Brain microvascular endothelial cell (primary cell): ENCODE measurements at regions not wholly inside any gene's neighbourhood (a gene's known extent, or its start where the extent isn't known, plus 50 kb on each side); places are given as distances from the start of the nearest gene placed in this dataset.

Experiments
- DNase-seq: peaks from one replicate; pipeline ENCODE4 v3.0.0-alpha.2; 2020
- H3K27ac ChIP-seq: fragments of 250-450 bp; sonication (Bioruptor Pico); 2 replicates; pipeline ENCODE4 v1.5.1; 2020; ENCODE audit warnings: mild to moderate bottlenecking, moderate library complexity
- H3K27me3 ChIP-seq: fragments of 250-450 bp; sonication (Bioruptor Pico); replicated peaks from 2 replicates; pipeline ENCODE4 v1.5.1; 2020; ENCODE audit warnings: mild to moderate bottlenecking
- H3K36me3 ChIP-seq: fragments of 250-450 bp; sonication (Bioruptor Pico); replicated peaks from 2 replicates; pipeline ENCODE4 v1.5.1; 2020; ENCODE audit warnings: mild to moderate bottlenecking
- H3K4me3 ChIP-seq: 2 replicates; pipeline ENCODE4 v1.5.1; 2011; ENCODE audit warnings: low read depth, mild to moderate bottlenecking, control low read depth, low read length, moderate library complexity
- in situ Hi-C: cut with HindIII; loops from 2 replicates; pipeline ENCODE4 v1.10.0; 2017; ENCODE audit warnings: low sequenced_read_pairs, low pct_ligation_motif_present
- TF ChIP-seq, protein P1 (sequence below): IDR thresholded peaks from 2 replicates; pipeline ENCODE4 v1.5.1; 2011; ENCODE audit warnings: low read depth, mild to moderate bottlenecking, moderate library complexity, low read length, control low read depth, inconsistent platforms; ENCODE audit errors: missing control alignments

GRCh38 chr2:48113767-48114166, 200.7 kb upstream of the FOXN2 start:
- no peak overlapping the region for H3K27ac ChIP-seq
- in situ Hi-C loops = no loop called here
- TF ChIP-seq, protein P1, sequence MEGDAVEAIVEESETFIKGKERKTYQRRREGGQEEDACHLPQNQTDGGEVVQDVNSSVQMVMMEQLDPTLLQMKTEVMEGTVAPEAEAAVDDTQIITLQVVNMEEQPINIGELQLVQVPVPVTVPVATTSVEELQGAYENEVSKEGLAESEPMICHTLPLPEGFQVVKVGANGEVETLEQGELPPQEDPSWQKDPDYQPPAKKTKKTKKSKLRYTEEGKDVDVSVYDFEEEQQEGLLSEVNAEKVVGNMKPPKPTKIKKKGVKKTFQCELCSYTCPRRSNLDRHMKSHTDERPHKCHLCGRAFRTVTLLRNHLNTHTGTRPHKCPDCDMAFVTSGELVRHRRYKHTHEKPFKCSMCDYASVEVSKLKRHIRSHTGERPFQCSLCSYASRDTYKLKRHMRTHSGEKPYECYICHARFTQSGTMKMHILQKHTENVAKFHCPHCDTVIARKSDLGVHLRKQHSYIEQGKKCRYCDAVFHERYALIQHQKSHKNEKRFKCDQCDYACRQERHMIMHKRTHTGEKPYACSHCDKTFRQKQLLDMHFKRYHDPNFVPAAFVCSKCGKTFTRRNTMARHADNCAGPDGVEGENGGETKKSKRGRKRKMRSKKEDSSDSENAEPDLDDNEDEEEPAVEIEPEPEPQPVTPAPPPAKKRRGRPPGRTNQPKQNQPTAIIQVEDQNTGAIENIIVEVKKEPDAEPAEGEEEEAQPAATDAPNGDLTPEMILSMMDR = no peak
- H3K4me3 ChIP-seq = no peak overlapping the region
- no peaks in the 10 kb centered on the region for H3K27me3 ChIP-seq
- no peak for DNase-seq
- H3K36me3 ChIP-seq = no peaks in the 10 kb centered on the region

DNA sequence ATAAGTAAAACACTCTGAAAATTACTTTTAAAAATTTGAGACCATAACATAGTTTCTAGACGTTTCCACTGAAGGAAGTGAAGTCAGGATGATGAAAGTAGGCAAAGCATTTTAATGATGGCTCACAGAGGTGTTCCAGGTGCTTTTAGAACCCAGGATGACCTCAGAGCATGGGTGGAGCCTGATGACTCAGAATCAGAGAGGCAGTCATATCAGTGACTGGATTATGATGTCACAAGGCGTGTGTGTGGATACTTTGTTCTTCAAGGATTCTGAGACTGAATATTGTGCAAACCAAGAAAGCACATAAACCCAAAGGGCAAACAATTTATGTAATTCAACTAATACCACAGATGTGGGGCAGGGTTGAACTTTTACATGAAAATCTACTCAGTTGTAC, 200.2 kb upstream of the FOXN2 start:
- in situ Hi-C loops = no loop called here
- DNase-seq = peak; percentile 63
- TF ChIP-seq, protein P1 = no peak
- no peaks in the 10 kb centered on the region for H3K36me3 ChIP-seq
- H3K27me3 ChIP-seq = no peaks in the 10 kb centered on the region
- H3K4me3 ChIP-seq = no peak overlapping the region
- no peak overlapping the region for H3K27ac ChIP-seq

GRCh38 chr2:48116497-48116896, 198.0 kb upstream of the FOXN2 start:
- H3K4me3 ChIP-seq = no peak overlapping the region
- H3K36me3 ChIP-seq = no peaks in the 10 kb centered on the region
- in situ Hi-C loops = no loop called here
- TF ChIP-seq, protein P1 = no peak
- H3K27me3 ChIP-seq = no peaks in the 10 kb centered on the region
- H3K27ac ChIP-seq = no peak overlapping the region
- DNase-seq = no peak

DNA sequence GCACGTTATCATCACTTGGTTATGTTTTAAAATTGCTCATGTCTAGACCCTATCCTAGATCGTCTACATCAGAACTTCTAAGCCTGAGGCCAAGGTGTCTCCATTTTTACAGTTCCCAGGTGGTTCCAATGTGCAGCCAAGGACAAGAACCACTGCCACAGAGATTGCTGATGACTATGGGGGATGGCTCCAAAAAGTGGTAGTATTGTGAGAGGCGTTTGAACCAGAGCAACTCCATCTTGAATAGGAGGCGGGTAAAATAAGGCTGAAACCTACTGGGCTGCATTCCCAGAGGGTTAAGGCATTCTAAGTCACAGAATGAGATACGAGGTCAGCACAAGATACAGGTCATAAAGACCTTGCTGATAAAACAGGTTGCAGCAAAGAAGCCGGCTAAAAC, 195.6 kb upstream of the FOXN2 start:
- H3K36me3 ChIP-seq = no peaks in the 10 kb centered on the region
- no peak overlapping the region for H3K4me3 ChIP-seq
- H3K27ac ChIP-seq = no peak overlapping the region
- TF ChIP-seq, protein P1 = no peak
- in situ Hi-C loops = no loop called here
- no peak for DNase-seq
- H3K27me3 ChIP-seq = no peaks in the 10 kb centered on the region

DNA sequence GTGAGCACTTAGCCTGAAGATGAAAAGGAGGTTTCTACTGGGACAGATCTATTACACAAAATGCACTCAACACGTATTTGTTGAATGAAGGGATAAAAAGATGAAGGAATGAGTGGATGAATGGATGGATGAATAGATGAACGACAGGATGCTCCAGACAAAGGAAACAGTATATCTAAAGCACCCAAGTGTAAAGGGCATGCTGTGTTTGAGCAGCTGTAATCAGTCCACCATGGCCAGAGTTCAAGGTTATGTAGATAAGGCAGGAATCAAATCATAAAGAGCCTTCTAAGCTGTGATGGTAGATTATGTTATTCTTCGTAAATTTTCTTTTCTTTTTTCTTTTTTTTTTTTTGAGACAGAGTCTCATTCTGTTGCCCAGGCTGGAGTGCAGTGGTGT, 194.4 kb upstream of the FOXN2 start:
- TF ChIP-seq, protein P1 = no peak
- H3K4me3 ChIP-seq = no peak overlapping the region
- no peaks in the 10 kb centered on the region for H3K27me3 ChIP-seq
- no peaks in the 10 kb centered on the region for H3K36me3 ChIP-seq
- no peak overlapping the region for H3K27ac ChIP-seq
- no peak for DNase-seq
- in situ Hi-C loops = no loop called here

DNA sequence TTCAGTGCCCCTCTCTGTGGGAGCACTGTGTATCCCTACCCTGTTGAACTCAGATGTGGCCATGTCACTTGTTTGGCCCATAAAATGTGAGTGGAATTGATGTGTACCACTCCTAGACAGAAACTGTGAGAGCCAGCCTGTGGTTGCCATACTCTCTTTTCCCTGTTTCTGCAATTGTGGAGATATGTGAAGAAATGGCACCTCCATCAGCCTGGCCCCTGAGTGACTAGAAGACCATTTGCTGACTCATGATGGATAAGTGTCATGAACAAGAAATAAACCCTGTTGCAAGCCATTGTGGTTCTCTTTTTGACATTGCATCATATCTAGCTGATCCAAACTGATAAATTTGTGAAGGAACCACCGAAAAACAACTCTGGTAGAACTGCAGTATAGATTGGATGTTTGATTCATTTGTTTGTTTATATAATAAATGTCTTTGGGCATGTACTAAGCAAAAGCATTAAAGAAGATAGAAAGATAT, 193.7 kb upstream of the FOXN2 start:
- TF ChIP-seq, protein P1 = no peak
- H3K4me3 ChIP-seq = no peak overlapping the region
- in situ Hi-C loops = no loop called here
- no peaks in the 10 kb centered on the region for H3K27me3 ChIP-seq
- H3K36me3 ChIP-seq = no peaks in the 10 kb centered on the region
- no peak overlapping the region for H3K27ac ChIP-seq
- no peak for DNase-seq
